MM.1S (cell line): ENCODE measurements at regions not wholly inside any gene's neighbourhood (a gene's known extent, or its start where the extent isn't known, plus 50 kb on each side); places are given as distances from the start of the nearest gene placed in this dataset.

ENCODE experiments used
- DNase-seq: peaks from one replicate; pipeline ENCODE4 v3.0.0-alpha.2; 2015
- H2AFZ ChIP-seq: fragments of 300-600 bp; sonication (generic); 2 replicates; pipeline ENCODE4 v1.6.0; 2016; ENCODE audit warnings: antibody characterized with exemption, low read length
- H3F3A ChIP-seq: fragments of 300-600 bp; sonication (generic); 2 replicates; pipeline ENCODE4 v1.6.1; 2016; ENCODE audit warnings: mild to moderate bottlenecking, antibody characterized with exemption, low read length, moderate library complexity, mixed read lengths; ENCODE audit not compliant: insufficient read depth
- H3K27ac ChIP-seq: fragments of 300-600 bp; sonication (generic); 2 replicates; pipeline ENCODE4 v1.5.1; 2016; ENCODE audit warnings: mild to moderate bottlenecking, low read length
- H3K27me3 ChIP-seq: fragments of 300-600 bp; sonication (generic); replicated peaks from 2 replicates; pipeline ENCODE4 v1.6.0; 2016; ENCODE audit warnings: low read length; ENCODE audit not compliant: insufficient read depth
- H3K36me3 ChIP-seq: fragments of 300-600 bp; sonication (generic); replicated peaks from 2 replicates; pipeline ENCODE4 v1.6.1; 2016; ENCODE audit warnings: mild to moderate bottlenecking, low read length, mixed read lengths; ENCODE audit not compliant: insufficient read depth
- H3K4me1 ChIP-seq: fragments of 300-600 bp; sonication (generic); 2 replicates; pipeline ENCODE4 v1.6.1; 2016; ENCODE audit warnings: low read length, mixed read lengths
- H3K4me2 ChIP-seq: fragments of 300-600 bp; sonication (generic); 2 replicates; pipeline ENCODE4 v1.6.0; 2016; ENCODE audit warnings: low read depth, low read length
- H3K4me3 ChIP-seq: fragments of 300-600 bp; sonication (generic); 2 replicates; pipeline ENCODE4 v1.5.1; 2016; ENCODE audit warnings: low read length, mixed read lengths
- H3K79me2 ChIP-seq: fragments of 300-600 bp; sonication (generic); 2 replicates; pipeline ENCODE4 v1.6.1; 2016; ENCODE audit warnings: mixed run types, low read length, mixed read lengths
- H3K9ac ChIP-seq: fragments of 300-600 bp; sonication (generic); 2 replicates; pipeline ENCODE4 v1.6.1; 2016; ENCODE audit warnings: low read length, mixed read lengths
- H3K9me2 ChIP-seq: fragments of 300-600 bp; sonication (generic); replicated peaks from 2 replicates; pipeline ENCODE4 v1.6.1; 2016; ENCODE audit warnings: mild to moderate bottlenecking, low read length, mixed read lengths; ENCODE audit not compliant: insufficient read depth
- H3K9me3 ChIP-seq: fragments of 300-600 bp; sonication (generic); replicated peaks from 2 replicates; pipeline ENCODE4 v1.6.1; 2016; ENCODE audit warnings: mild to moderate bottlenecking, low read length, mixed read lengths; ENCODE audit not compliant: insufficient read depth
- H4K20me1 ChIP-seq: fragments of 300-600 bp; sonication (generic); 2 replicates; pipeline ENCODE4 v1.6.1; 2016; ENCODE audit warnings: mild to moderate bottlenecking, low read length, moderate library complexity, mixed read lengths; ENCODE audit not compliant: insufficient read depth
- CTCF ChIP-seq: fragments of 300-600 bp; sonication (generic); IDR thresholded peaks from 2 replicates; pipeline ENCODE4 v1.5.1; 2016; ENCODE audit warnings: antibody characterized with exemption, low read length, mixed read lengths
- EZH2 ChIP-seq: fragments of 300-600 bp; sonication (generic); optimal IDR thresholded peaks from 2 replicates; pipeline ENCODE3; 2017; ENCODE audit warnings: low read depth, mild to moderate bottlenecking, antibody characterized with exemption, low read length, mixed read lengths
- EZH2phosphoT487 ChIP-seq: fragments of 300-600 bp; sonication (generic); IDR thresholded peaks from 2 replicates; pipeline ENCODE4 v1.6.1; 2018; ENCODE audit warnings: antibody characterized with exemption, low read length

- no peaks in the 10 kb centered on the region for H4K20me1 ChIP-seq
- H3F3A ChIP-seq: no peaks in the 10 kb centered on the region
- no peaks in the 10 kb centered on the region for H3K36me3 ChIP-seq
- DNase-seq: no peak
- H2AFZ ChIP-seq: no peak overlapping the region
- no peaks in the 10 kb centered on the region for H3K9me3 ChIP-seq
- no peaks in the 10 kb centered on the region for H3K79me2 ChIP-seq
- H3K9me2 ChIP-seq: no peaks in the 10 kb centered on the region
- no peak overlapping the region for H3K4me3 ChIP-seq
- H3K27me3 ChIP-seq: no peaks in the 10 kb centered on the region
- H3K9ac ChIP-seq: no peak overlapping the region
- H3K4me1 ChIP-seq: no peaks in the 10 kb centered on the region
- no peak overlapping the region for H3K4me2 ChIP-seq
- no peak for TF ChIP-seq EZH2phosphoT487
- TF ChIP-seq EZH2: no peak
- TF ChIP-seq CTCF: no peak
- no peak overlapping the region for H3K27ac ChIP-seq
These were observed 194.6 kb downstream of the INSC start for GRCh38 chr11:15309296-15309695.

- H2AFZ ChIP-seq: no peak overlapping the region
- no peaks in the 10 kb centered on the region for H3K79me2 ChIP-seq
- no peak overlapping the region for H3K4me3 ChIP-seq
- H3K27ac ChIP-seq: no peak overlapping the region
- H3K4me1 ChIP-seq: no peaks in the 10 kb centered on the region
- H3K9me2 ChIP-seq: no peaks in the 10 kb centered on the region
- no peaks in the 10 kb centered on the region for H4K20me1 ChIP-seq
- H3K36me3 ChIP-seq: no peaks in the 10 kb centered on the region
- no peak overlapping the region for H3K4me2 ChIP-seq
- no peaks in the 10 kb centered on the region for H3K9me3 ChIP-seq
- H3K9ac ChIP-seq: no peak overlapping the region
- no peaks in the 10 kb centered on the region for H3K27me3 ChIP-seq
- DNase-seq: no peak
- H3F3A ChIP-seq: no peaks in the 10 kb centered on the region
- no peak for TF ChIP-seq EZH2phosphoT487
- no peak for TF ChIP-seq CTCF
- TF ChIP-seq EZH2: no peak
These were observed 199.1 kb downstream of the INSC start for GRCh38 chr11:15313862-15314261.

- DNase-seq: no peak
- no peaks in the 10 kb centered on the region for H3F3A ChIP-seq
- no peaks in the 10 kb centered on the region for H3K36me3 ChIP-seq
- H3K9me2 ChIP-seq: no peaks in the 10 kb centered on the region
- H3K4me2 ChIP-seq: no peak overlapping the region
- no peaks in the 10 kb centered on the region for H3K79me2 ChIP-seq
- H4K20me1 ChIP-seq: no peaks in the 10 kb centered on the region
- H3K27ac ChIP-seq: no peak overlapping the region
- TF ChIP-seq EZH2 (no peak), CTCF (no peak), EZH2phosphoT487 (no peak)
- no peak overlapping the region for H2AFZ ChIP-seq
- no peaks in the 10 kb centered on the region for H3K4me1 ChIP-seq
- no peak overlapping the region for H3K4me3 ChIP-seq
- no peaks in the 10 kb centered on the region for H3K9me3 ChIP-seq
- H3K27me3 ChIP-seq: no peaks in the 10 kb centered on the region
- no peak overlapping the region for H3K9ac ChIP-seq
These were observed 204.1 kb downstream of the INSC start for GRCh38 chr11:15318814-15319213.

GRCh38 chr11:15326520-15326919 lies 211.8 kb downstream of the INSC start:
- no peak overlapping the region for H2AFZ ChIP-seq
- H3K27ac ChIP-seq: no peak overlapping the region
- TF ChIP-seq CTCF: no peak
- no peak for TF ChIP-seq EZH2phosphoT487
- H3K4me3 ChIP-seq: no peak overlapping the region
- H3K4me2 ChIP-seq: no peak overlapping the region
- no peaks in the 10 kb centered on the region for H3K4me1 ChIP-seq
- H3K9me2 ChIP-seq: no peaks in the 10 kb centered on the region
- DNase-seq: no peak
- H3K27me3 ChIP-seq: no peaks in the 10 kb centered on the region
- H3K36me3 ChIP-seq: no peaks in the 10 kb centered on the region
- H3K9me3 ChIP-seq: no peaks in the 10 kb centered on the region
- H3F3A ChIP-seq: no peaks in the 10 kb centered on the region
- no peaks in the 10 kb centered on the region for H4K20me1 ChIP-seq
- no peak overlapping the region for H3K9ac ChIP-seq
- H3K79me2 ChIP-seq: no peaks in the 10 kb centered on the region
